ENCODE measurements at regions not wholly inside any gene's neighbourhood (a gene's known extent, or its start where the extent isn't known, plus 50 kb on each side); places are given as distances from the start of the nearest gene placed in this dataset.

- H3K36me3 ChIP-seq = no peaks in the 10 kb centered on the region
- DNase-seq (ENCODE audit: extremely low spot score in 2 of 2) = no peak
- TF ChIP-seq CTCF (IDR thresholded peaks at IDR 0.05) (no peak), POLR2A (IDR thresholded peaks at IDR 0.05) (no peak), POLR2AphosphoS5 (IDR thresholded peaks at IDR 0.05; ENCODE audit: insufficient read depth in 1 of 2, low read depth in 1 of 2) (no peak)
- H3K9me3 ChIP-seq = no peaks in the 10 kb centered on the region
- no peaks in the 10 kb centered on the region for H3K27me3 ChIP-seq
- H3K27ac ChIP-seq = no peak overlapping the region
- H3K4me1 ChIP-seq = peaks cover 13% of the 10 kb centered on the region
- H3K4me3 ChIP-seq = no peak overlapping the region
- intact Hi-C loops (cut with DNase I) = no loop called here
These were observed 232.1 kb upstream of the TRIB2 start for GRCh38 chr2:12484536-12485115.

GRCh38 chr2:12486205-12487118 is 230.3 kb upstream of the TRIB2 start:
- Histone ChIP-seq H3K27me3 (no peaks in the 10 kb centered on the region), H3K27ac (no peak overlapping the region), H3K36me3 (no peaks in the 10 kb centered on the region), H3K4me3 (no peak overlapping the region), H3K4me1 (peaks cover 13% of the 10 kb centered on the region), H3K9me3 (no peaks in the 10 kb centered on the region)
- DNase-seq (ENCODE audit: extremely low spot score in 2 of 2) = no peak
- no peak for TF ChIP-seq CTCF (IDR thresholded peaks at IDR 0.05)
- no peak for TF ChIP-seq POLR2AphosphoS5 (IDR thresholded peaks at IDR 0.05; ENCODE audit: insufficient read depth in 1 of 2, low read depth in 1 of 2)
- no peak for TF ChIP-seq POLR2A (IDR thresholded peaks at IDR 0.05)
- intact Hi-C loops (cut with DNase I) = no loop called here

- no peaks in the 10 kb centered on the region for H3K27me3 ChIP-seq
These were observed 229.3 kb upstream of the TRIB2 start for GRCh38 chr2:12487253-12488004.

More at GRCh38 chr2:12487253-12488004, 229.3 kb upstream of the TRIB2 start:
- TF ChIP-seq POLR2AphosphoS5 (IDR thresholded peaks at IDR 0.05; ENCODE audit: insufficient read depth in 1 of 2, low read depth in 1 of 2) (no peak), CTCF (IDR thresholded peaks at IDR 0.05) (no peak), POLR2A (IDR thresholded peaks at IDR 0.05) (no peak)
- H3K36me3 ChIP-seq = no peaks in the 10 kb centered on the region
- intact Hi-C loops (cut with DNase I) = no loop called here
- no peak for DNase-seq (ENCODE audit: extremely low spot score in 2 of 2)
- H3K27ac ChIP-seq = no peak overlapping the region
- H3K4me1 ChIP-seq = peaks cover 13% of the 10 kb centered on the region
- H3K9me3 ChIP-seq = no peaks in the 10 kb centered on the region
- no peak overlapping the region for H3K4me3 ChIP-seq
